Common myeloid progenitor, CD34-positive (primary cell): ENCODE measurements at regions not wholly inside any gene's neighbourhood (a gene's known extent, or its start where the extent isn't known, plus 50 kb on each side); places are given as distances from the start of the nearest gene placed in this dataset.

Source experiments
- CTCF ChIA-PET: fragments of 350-600 bp; sonication (Branson Sonifier 250); formaldehyde crosslinking; loops from one replicate; lab custom pipeline; 2021; ENCODE audit warnings: antibody characterized with exemption; lab: Charles Lee
- POLR2A ChIA-PET: fragments of 350-600 bp; sonication (Branson Sonifier 250); formaldehyde crosslinking; loops from one replicate; lab custom pipeline; 2021; ENCODE audit warnings: antibody characterized with exemption; lab: Charles Lee
- DNase-seq, 3 donors: peaks; one replicate each; pipeline versions ENCODE4 v3.0.0 to v3.0.0-alpha.2; 2013
- H3K27ac ChIP-seq, 2 experiments: 1 replicate in 1 of 2; 2 replicates in 1 of 2; pipeline ENCODE4 v1.7.0; 2013; ENCODE audit warnings: inconsistent platforms in 2 of 2, low read length in 2 of 2, mild to moderate bottlenecking in 2 of 2, low read depth in 1 of 2, moderate library complexity in 1 of 2; ENCODE audit not compliant: severe bottlenecking in 2 of 2, insufficient read depth in 1 of 2, poor library complexity in 1 of 2
- H3K27me3 ChIP-seq, 5 experiments: replicated peaks in 2 of 5; 1 replicate in 3 of 5; 2 replicates in 2 of 5; pipeline versions ENCODE4 v1.6.1 to v1.7.0; 2013; ENCODE audit warnings: low read length in 4 of 5, mild to moderate bottlenecking in 2 of 5, moderate library complexity in 2 of 5, inconsistent platforms in 1 of 5; ENCODE audit not compliant: insufficient read depth in 5 of 5, control insufficient read depth in 4 of 5
- H3K36me3 ChIP-seq, 4 experiments: 1 replicate in 2 of 4; 2 replicates in 2 of 4; pipeline versions ENCODE4 v1.6.1 to v1.7.0; 2013; ENCODE audit warnings: low read length in 3 of 4, control low read depth in 1 of 4, mild to moderate bottlenecking in 1 of 4; ENCODE audit not compliant: control insufficient read depth in 4 of 4, insufficient read depth in 4 of 4
- H3K4me1 ChIP-seq, 4 experiments: 1 replicate in 3 of 4; 2 replicates in 1 of 4; pipeline versions ENCODE4 v1.6.1 to v1.7.1; 2013; ENCODE audit warnings: low read length in 3 of 4, mild to moderate bottlenecking in 3 of 4, control low read depth in 1 of 4, inconsistent platforms in 1 of 4, moderate library complexity in 1 of 4; ENCODE audit not compliant: control insufficient read depth in 4 of 4, insufficient read depth in 4 of 4; ENCODE audit errors: control extremely low read depth in 1 of 4
- H3K4me3 ChIP-seq, 7 experiments: 1 replicate in 4 of 7; 2 replicates in 3 of 7; pipeline versions ENCODE4 v1.5.1 to v1.7.0; 2013; ENCODE audit warnings: mild to moderate bottlenecking in 7 of 7, low read length in 6 of 7, moderate library complexity in 6 of 7, inconsistent platforms in 2 of 7, low read depth in 2 of 7, control low read depth in 1 of 7; ENCODE audit not compliant: insufficient read depth in 4 of 7, control insufficient read depth in 1 of 7; ENCODE audit errors: extremely low read depth in 1 of 7
- H3K9me3 ChIP-seq, 5 experiments: 1 replicate in 4 of 5; 2 replicates in 1 of 5; pipeline versions ENCODE4 v1.6.1 to v1.7.1; 2013; ENCODE audit warnings: low read length in 4 of 5, mild to moderate bottlenecking in 2 of 5, inconsistent platforms in 1 of 5, low read depth in 1 of 5, moderate library complexity in 1 of 5; ENCODE audit not compliant: control insufficient read depth in 4 of 5, insufficient read depth in 2 of 5; ENCODE audit errors: control extremely low read depth in 1 of 5
- WGBS: methylation state at CpG from one replicate; pipeline ENCODE4 v1.1.5; 2013; ENCODE audit not compliant: insufficient coverage; 5-methylcytosine and 5-hydroxymethylcytosine counted together

DNA sequence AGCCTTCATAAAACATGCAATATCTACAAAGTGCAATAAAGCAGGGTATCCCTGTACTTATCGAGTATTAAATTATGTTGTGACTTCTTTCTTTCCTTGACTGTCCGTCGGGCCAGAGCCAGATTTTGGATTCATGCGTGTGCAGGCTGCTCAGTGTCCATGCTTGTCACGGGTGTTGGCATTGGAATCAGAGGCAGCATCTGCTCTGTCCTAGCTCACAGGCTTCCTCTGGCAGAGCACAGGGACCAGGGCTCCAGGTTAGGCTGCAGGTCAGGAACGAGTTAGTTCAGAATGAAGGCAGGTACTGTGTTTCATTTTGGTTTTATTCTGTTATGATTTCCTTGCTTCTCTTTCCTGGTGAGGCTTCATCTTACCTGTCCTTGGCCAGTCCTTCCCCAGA lies 249.8 kb downstream of the AUH start:
- H3K4me3 ChIP-seq = no peak overlapping the region
- WGBS = 95% methylated on average over 6 of the region's 6 CpGs
- no peaks in the 10 kb centered on the region for H3K4me1 ChIP-seq
- no peaks in the 10 kb centered on the region for H3K27me3 ChIP-seq
- CTCF ChIA-PET = interaction anchor here (1.0 to 1.2 kb wide), 4 partner anchors 22 to 275 kb away, joined by 3 to 4 read pairs (median 3); no protein-coding TSS in a partner anchor
- no peaks in the 10 kb centered on the region for H3K36me3 ChIP-seq
- peaks cover 0 to 24% (median 9%) of the 10 kb centered on the region in 5 experiments for H3K9me3 ChIP-seq
- no peak for DNase-seq
- POLR2A ChIA-PET = interaction anchor here (0.6 kb wide), 1 partner anchor 17 kb away, joined by 4 read pairs; no protein-coding TSS in a partner anchor
- H3K27ac ChIP-seq = no peak overlapping the region

DNA sequence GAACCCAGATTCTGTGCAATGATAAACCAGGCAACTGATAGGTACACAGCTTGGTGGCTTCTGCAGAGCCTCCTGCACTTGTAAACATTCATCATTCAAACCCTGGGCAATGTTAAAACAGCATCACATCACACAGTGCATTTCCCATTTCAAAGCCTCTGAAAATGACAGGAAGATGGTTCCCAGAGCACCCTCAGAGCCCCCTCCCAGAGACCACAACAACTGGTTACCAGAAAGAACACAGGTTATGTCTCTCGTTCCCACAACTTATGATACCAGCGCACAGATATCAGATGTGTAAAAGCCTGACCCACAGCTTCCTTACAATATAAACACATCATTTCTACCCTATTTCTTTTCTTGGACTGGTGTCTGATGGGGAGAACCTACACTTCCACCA lies 248.7 kb downstream of the AUH start:
- Histone ChIP-seq H3K27ac (no peak overlapping the region), H3K36me3 (no peaks in the 10 kb centered on the region), H3K4me3 (no peak overlapping the region), H3K9me3 (peaks cover 0 to 24% (median 9%) of the 10 kb centered on the region in 5 experiments), H3K27me3 (no peaks in the 10 kb centered on the region), H3K4me1 (peaks cover 0 to 5% (median 4%) of the 10 kb centered on the region in 4 experiments)
- CTCF ChIA-PET = interaction anchor here (1.0 to 1.2 kb wide), 3 partner anchors 24 to 274 kb away, joined by 3 read pairs; no protein-coding TSS in a partner anchor
- POLR2A ChIA-PET = no interaction called here
- DNase-seq = no peak
- no CpG with 5 or more reads among the region's 2 CpGs for WGBS

DNA sequence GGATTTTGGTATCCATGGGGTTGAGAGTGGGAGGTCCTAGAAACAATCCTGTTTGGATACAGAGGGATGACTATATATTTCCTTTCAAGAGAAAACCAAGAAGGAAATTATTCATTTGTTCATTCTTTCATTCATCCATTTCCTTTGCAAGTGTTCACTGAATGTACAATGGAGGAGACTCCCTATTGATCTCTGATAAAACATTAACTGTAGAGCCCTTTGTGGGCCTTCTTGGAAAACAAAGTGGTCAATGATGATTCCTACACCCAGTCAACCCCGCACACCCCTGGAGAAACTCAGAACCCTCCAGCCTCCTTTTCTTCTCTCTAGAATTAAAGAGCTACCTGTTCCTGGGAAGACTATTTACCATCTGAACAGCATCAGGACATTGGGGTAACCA lies 247.3 kb downstream of the AUH start:
- CTCF ChIA-PET = interaction anchor here (1.8 kb wide), 1 partner anchor 12 kb away, joined by 4 read pairs; no protein-coding TSS in a partner anchor
- no peak overlapping the region for H3K27ac ChIP-seq
- POLR2A ChIA-PET = no interaction called here
- WGBS = 100% methylated on average over 1 of the region's 1 CpG
- H3K36me3 ChIP-seq = no peaks in the 10 kb centered on the region
- DNase-seq = no peak
- H3K27me3 ChIP-seq = no peaks in the 10 kb centered on the region
- H3K4me3 ChIP-seq = no peak overlapping the region
- H3K9me3 ChIP-seq = peaks cover 0 to 24% (median 9%) of the 10 kb centered on the region in 5 experiments
- peaks cover 0 to 12% (median 7%) of the 10 kb centered on the region in 4 experiments for H3K4me1 ChIP-seq

GRCh38 chr9:91116211-91116610 lies 245.5 kb downstream of the AUH start:
- Histone ChIP-seq H3K27ac (no peak overlapping the region), H3K27me3 (no peaks in the 10 kb centered on the region), H3K4me3 (no peak overlapping the region), H3K36me3 (no peaks in the 10 kb centered on the region), H3K4me1 (peaks cover 0 to 12% (median 7%) of the 10 kb centered on the region in 4 experiments), H3K9me3 (peaks cover 0 to 11% (median 0%) of the 10 kb centered on the region in 5 experiments)
- 64% methylated on average over 2 of the region's 3 CpGs for WGBS
- ChIA-PET CTCF (no interaction called here), POLR2A (no interaction called here)
- DNase-seq = no peak

DNA sequence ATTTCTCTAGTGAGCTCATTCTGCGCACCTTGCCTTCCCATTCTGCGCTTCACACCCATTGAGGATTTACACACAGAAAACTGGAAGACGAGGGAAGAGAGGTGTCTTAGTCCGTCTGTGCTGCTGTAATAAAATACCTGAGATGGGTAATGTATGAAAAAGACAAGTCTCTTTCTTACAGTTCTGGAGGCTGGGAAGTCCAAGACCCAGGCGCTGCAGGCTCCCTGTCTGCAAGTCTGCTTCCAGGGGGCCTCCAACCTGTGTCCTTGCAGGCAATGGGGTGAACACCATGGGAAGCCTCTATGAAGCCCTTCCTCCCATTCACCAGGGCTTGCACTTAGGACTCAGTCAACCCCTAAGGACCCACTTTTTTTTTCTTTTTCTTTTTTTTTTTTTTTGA lies 245.0 kb downstream of the AUH start:
- Histone ChIP-seq H3K4me3 (no peak overlapping the region), H3K27ac (no peak overlapping the region), H3K27me3 (no peaks in the 10 kb centered on the region), H3K9me3 (peaks cover 0 to 8% (median 0%) of the 10 kb centered on the region in 5 experiments), H3K4me1 (peaks cover 0 to 12% (median 7%) of the 10 kb centered on the region in 4 experiments), H3K36me3 (no peaks in the 10 kb centered on the region)
- 100% methylated on average over 4 of the region's 5 CpGs for WGBS
- ChIA-PET CTCF (no interaction called here), POLR2A (no interaction called here)
- no peak for DNase-seq

DNA sequence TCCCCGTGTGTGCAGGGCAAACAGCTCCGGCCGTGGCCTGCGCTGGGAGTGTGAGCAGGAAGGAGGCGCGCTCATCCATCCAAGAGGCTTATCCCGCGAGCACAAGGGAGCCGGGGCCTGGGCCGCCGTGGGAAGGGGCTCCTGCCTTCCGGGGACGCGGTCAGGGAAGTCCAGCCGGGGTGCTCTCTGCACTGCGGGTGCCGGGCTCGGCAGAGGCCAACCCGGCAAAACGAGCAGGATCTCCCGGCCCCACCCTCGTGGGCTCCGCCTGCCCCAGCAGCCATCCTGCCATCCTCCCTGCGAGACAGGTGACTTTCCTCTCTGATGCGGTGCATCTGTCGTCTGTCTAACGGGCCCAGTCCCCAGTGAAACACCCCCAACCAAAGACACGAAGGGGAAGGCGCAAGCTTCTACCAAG lies 244.2 kb downstream of the AUH start:
- Histone ChIP-seq H3K27ac (no peak overlapping the region), H3K4me1 (peaks cover 0 to 12% (median 7%) of the 10 kb centered on the region in 4 experiments), H3K36me3 (no peaks in the 10 kb centered on the region), H3K27me3 (no peaks in the 10 kb centered on the region), H3K9me3 (peaks cover 0 to 4% (median 0%) of the 10 kb centered on the region in 5 experiments), H3K4me3 (peak overlapping the region in 2 of 7 experiments; percentile 49 to 58)
- ChIA-PET POLR2A (interaction anchor here (1.0 kb wide), 1 partner anchor 17 kb away, joined by 7 read pairs; no protein-coding TSS in a partner anchor), CTCF (no interaction called here)
- no peak for DNase-seq
- WGBS = 91% methylated on average over 28 of the region's 29 CpGs

- Histone ChIP-seq H3K4me3 (peak overlapping the region in 4 of 7 experiments; percentile 3 to 58 (median 52)), H3K27me3 (no peaks in the 10 kb centered on the region), H3K9me3 (peaks cover 0 to 4% (median 0%) of the 10 kb centered on the region in 5 experiments), H3K27ac (no peak overlapping the region), H3K36me3 (no peaks in the 10 kb centered on the region), H3K4me1 (peaks cover 0 to 12% (median 7%) of the 10 kb centered on the region in 4 experiments)
- WGBS = 20% methylated on average over 31 of the region's 36 CpGs
- CTCF ChIA-PET = no interaction called here
- DNase-seq = peak; percentile 5 to 50 (median 49)
- POLR2A ChIA-PET = interaction anchor here (1.0 kb wide), 1 partner anchor 18 kb away, joined by 7 read pairs; no protein-coding TSS in a partner anchor
Observed at GRCh38 chr9:91117959-91118703, 243.6 kb downstream of the AUH start.
